Stomach (tissue), 4 donors: ENCODE measurements at regions not wholly inside any gene's neighbourhood (a gene's known extent, or its start where the extent isn't known, plus 50 kb on each side); places are given as distances from the start of the nearest gene placed in this dataset.
"Not testable (repeated sequence)": the region's sequence is repeated elsewhere in the genome, so short reads cannot be mapped to it uniquely, and the experiment has no call there.

Source experiments
- EP300 ChIP-seq: sonication (generic); formaldehyde crosslinking; IDR thresholded peaks from one replicate; pipeline ENCODE4 v1.6.1; 2017; ENCODE audit warnings: antibody characterized with exemption
- POLR2A ChIP-seq, 4 donors: fragments of 450-650 bp; IDR thresholded peaks; one replicate each; pipeline ENCODE4 v1.6.1; 2016; ENCODE audit warnings: antibody characterized with exemption in 4 of 4, control low read depth in 2 of 4, mild to moderate bottlenecking in 1 of 4, moderate library complexity in 1 of 4

GRCh38 chr4:118505491-118505890 is 152.7 kb upstream of the PRSS12 start:
- not testable (repeated sequence) for TF ChIP-seq POLR2A (IDR thresholded peaks at IDR 0.05); EP300
